Epithelial cell of prostate (primary cell): ENCODE measurements at regions not wholly inside any gene's neighbourhood (a gene's known extent, or its start where the extent isn't known, plus 50 kb on each side); places are given as distances from the start of the nearest gene placed in this dataset.

Experiments used
- DNase-seq: peaks from one replicate; pipeline ENCODE4 v3.0.0-alpha.2; 2011; ENCODE audit warnings: low read depth, low spot score
- H3K27ac ChIP-seq: fragments of 450-650 bp; 2 replicates; pipeline ENCODE4 v1.5.1; 2017; ENCODE audit warnings: mild to moderate bottlenecking

DNA sequence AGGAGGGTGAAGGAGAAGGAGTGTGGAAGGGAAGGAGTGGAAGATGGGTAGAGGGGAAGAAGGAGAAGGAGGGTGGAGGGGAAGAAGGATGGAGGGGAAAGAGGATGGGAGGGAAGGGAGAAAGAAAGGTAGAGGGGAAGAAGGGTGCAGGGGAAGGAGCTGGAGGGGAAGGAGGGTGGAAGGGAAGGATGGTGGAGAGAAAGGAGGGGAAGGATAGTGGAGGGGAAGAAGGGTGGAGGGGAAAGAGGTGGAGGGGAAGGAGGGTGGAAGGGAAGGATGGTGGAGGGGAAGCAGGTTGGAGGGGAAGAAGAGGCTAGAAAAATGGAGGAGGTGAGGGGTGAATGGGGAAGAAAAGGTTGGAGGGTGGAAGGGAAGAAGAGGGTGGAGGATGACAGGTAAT, 927.9 kb downstream of the UQCRFS1 start:
- no peak overlapping the region for H3K27ac ChIP-seq

DNA sequence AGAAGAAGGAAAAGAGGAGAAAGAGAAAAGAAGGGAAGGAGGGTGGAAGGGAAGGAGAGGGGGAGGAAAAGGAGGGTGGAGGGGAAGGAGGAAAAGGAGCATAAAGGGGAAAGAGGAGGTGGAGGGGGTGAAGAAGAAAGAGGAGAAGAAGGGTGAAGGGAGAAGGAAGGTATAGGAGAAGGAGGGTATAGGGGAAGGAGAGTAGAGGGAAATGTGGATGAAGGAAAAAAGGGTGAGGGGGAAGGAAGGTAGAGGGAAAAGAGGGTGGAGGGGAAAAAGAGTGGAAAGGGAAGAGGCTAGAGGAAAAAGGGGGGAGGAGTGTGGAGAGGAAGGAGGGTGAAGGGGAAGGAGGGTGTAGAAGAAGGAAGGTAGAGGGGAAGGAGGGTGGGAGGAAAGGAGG, 928.6 kb downstream of the UQCRFS1 start:
- DNase-seq = no peak
- H3K27ac ChIP-seq = no peak overlapping the region

More for the DNA sequence above, 927.9 kb downstream of the UQCRFS1 start:
- DNase-seq = no peak

DNA sequence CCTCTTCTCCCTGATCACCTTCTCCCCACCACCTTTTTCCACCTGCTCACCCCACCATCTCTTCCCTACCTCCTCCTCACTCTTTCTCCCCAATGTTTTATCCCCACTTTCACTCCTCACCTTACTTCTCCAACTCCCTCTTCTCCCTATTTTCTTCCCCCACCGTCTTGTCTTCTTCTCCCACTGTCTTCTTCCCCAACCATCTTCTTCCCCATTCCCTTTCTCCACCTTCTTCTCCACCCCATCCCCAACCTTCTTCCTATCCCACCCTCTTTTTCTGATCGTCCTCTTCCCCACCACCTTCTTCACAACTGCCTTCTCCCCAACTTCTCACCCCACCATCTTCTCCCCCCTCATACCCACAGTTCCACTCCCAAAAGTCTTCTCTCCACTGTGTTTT, 929.4 kb downstream of the UQCRFS1 start:
- DNase-seq = no peak
- no peak overlapping the region for H3K27ac ChIP-seq

DNA sequence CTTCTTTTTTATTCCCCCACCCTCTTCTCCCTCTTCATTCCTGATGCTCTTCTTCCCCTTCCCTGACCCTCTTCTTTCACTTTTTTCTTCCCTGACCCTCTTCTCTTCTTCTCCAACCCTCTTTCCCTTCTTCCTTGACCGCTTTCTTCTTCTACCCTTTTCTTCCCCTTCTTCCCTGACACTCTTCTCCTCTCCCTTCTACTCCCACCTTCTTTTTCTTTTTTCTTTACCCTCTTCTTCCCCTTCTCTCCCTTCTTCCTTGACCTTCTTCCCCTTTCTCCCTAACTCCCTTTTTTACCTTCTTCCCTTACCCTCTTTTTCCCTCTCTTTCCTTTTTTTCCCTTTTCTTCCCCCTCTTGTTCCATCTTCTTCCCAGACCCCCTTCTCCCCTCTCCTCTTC, 931.3 kb downstream of the UQCRFS1 start:
- DNase-seq = no peak
- no peak overlapping the region for H3K27ac ChIP-seq

DNA sequence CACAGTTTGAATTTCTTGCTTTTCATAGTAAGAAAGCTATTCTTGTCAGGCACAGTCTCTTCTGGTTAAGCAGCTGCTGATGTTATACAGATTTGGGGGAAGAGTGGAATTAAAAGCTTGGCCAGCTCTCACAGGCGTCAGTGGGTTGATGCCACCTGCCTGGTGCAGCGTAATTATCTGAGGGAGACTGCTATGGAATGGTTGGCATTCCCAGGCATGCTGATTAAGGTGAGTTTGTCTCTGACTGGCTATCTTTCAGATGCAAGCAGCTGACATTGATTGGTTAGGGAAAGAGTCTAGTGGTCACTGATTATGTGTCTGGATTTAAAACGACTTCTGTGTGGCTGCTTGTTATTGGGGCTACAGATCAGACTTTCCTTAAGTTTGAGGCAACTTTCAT, 948.4 kb downstream of the UQCRFS1 start:
- DNase-seq = no peak
- H3K27ac ChIP-seq = no peak overlapping the region

DNA sequence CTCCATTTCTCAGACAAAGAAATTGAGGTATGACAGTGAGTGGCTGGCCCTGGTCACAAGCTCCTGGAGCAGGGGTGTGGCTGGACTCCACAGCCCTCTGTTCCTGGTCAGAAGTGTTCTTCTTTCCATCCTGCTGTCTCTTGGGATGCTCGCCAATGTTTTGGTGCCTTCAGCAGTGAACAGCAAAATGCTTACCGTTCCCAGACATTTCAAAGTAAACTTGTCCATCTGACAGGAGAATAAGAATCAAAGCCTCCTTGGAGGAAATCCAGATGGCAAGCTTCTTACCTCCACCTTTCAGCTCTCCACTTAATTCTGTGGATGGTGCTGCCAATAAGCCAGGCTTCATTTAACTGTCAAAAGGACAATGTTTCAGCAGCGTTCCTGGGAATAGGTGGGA, 954.1 kb downstream of the UQCRFS1 start:
- DNase-seq = no peak
- no peak overlapping the region for H3K27ac ChIP-seq

DNA sequence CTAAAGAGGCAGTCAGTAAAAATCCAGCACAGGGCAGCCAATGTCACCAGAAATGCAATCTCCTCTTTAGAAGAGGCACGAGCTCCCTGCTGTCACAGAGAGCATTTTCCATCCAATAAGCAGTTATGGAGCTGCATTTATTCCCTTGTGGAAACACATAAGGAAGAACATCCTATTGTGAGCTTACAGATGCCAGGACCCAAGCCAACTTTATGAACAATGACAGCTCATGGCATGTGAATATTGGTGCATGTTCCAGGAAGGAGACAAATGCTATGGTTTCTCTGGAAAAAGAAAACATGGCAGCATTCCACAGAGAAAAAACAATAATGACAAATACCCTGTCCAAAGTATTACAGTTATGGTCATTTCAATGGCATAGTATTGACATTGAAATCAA, 955.6 kb downstream of the UQCRFS1 start:
- no peak overlapping the region for H3K27ac ChIP-seq
- DNase-seq = no peak

DNA sequence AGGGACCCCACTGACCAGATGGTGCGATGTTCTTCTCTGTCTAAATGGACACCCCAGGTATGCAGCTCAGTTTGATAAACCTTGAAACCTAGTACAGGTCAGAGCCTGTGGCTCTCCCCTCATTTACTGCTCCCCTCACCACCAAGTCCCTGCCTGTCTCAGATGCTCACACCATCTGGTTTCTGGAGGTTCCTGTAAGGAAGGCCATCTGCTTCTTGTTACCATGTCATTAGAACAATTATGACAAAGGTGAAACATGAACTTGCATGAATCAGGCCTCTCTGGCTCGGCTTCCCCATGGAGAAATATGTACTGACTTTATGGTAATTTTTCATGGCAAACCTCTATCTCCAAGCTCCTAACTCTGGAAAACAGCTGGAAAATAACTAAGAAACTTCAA, 965.7 kb downstream of the UQCRFS1 start:
- no peak overlapping the region for H3K27ac ChIP-seq
- no peak for DNase-seq

DNA sequence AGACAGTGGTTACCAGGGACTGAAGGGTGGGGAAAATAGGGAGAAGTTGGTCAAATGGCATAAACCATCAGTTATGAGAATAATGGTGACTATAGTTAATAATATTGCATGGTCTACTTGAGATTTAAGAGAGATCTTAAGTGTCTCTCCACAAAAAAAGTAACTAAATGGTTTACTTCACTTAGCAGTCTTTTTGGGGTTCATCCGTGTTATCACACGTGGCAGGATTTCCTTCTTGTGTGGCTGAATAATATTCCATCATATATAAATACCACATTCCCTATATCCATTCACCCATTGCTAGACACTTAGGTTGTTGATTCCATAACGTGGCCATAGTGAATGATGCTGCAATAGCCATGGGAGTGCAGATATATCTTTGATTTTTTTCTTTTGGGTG, 967.0 kb downstream of the UQCRFS1 start:
- H3K27ac ChIP-seq = no peak overlapping the region
- DNase-seq = no peak

DNA sequence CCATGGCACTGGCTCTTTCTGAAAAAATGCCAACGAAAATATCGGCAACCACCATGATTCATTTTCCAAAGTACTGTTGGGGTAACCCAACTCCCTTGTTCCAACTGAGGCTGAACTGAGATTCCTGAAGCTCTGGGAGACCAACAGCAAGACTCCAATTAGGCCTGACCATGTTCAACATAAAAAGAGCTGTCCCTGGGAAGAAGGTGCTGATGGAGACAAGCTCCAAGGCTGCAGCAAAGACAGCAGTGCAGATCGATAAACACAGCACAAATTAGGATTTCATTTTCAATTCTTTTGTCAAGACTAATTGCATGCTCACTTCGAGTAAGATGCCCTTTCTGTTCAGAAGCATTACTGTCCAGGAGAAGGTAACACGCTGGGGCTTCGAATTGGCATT, 968.0 kb downstream of the UQCRFS1 start:
- H3K27ac ChIP-seq = no peak overlapping the region
- no peak for DNase-seq

DNA sequence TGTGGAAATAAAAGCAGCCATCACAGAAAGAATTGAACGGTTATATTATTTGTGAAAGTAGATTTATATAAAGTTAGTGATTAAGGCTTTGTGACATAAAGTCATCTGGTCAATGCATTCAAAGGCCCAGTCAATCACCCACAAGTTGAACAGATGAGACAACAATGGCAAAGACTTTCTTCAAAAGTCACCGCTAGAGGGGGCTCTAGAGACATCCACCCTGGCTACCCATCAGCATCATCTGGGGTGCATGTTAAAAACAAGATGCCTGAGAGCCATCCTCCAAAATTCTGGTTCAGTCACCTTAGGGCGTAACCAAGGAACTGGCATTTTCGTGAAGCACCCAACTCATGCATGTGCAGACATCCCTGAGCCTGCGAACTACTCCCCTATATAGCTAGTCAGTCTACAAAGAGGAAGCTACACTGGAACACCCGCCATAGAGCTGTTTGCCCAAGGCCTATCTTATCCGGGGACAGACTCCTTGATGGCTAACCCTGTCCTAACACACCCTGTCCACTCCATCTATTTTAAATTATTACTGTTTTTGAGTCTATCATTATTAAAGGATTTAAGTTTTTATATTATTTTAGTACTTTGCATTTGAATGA, 970.5 kb downstream of the UQCRFS1 start:
- no peak overlapping the region for H3K27ac ChIP-seq
- no peak for DNase-seq

DNA sequence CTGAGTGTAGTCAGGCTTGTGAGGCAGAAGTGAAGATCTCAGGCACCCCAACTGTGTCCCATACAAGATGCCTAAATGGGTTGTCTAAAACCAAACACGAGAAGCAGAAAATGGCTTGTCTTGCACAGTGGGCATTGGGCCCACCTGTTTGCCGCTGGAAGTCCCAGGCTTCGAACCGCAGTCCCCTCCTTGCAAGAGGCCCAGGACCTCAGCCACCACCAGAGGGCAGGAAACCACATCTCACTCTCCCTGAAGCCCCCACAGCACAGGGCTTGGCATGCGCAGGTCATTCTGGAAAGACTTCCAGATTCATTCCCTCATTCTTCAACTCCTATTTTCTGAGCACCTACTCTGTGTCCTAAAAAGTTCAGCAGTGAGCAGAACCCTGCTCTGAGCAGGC, 973.7 kb downstream of the UQCRFS1 start:
- no peak for DNase-seq
- no peak overlapping the region for H3K27ac ChIP-seq

DNA sequence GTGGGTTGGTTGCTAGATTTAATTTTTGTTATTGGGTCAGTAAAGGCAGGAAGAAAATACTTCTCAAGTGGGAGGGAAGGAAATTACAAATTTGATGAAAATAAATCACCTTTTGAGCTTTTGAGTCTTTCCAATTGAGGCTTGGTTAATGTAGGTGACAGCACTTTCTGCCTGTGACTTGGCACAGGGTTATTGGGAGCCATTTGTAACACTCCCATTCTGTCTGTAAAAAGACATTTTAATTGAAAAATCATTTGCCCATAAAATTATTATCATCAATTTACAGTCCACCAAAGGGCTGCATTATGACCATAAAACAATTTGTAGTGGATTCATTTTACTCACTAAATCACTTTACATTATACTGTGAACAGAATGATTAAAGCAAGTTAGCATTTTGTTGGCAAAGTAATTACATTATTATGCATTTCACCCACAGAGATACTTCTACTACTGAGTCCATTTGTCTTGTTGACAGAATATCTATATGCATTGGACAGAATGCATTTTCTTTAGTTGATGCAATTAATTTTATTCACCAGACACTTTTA, 974.6 kb downstream of the UQCRFS1 start:
- H3K27ac ChIP-seq = no peak overlapping the region
- no peak for DNase-seq

DNA sequence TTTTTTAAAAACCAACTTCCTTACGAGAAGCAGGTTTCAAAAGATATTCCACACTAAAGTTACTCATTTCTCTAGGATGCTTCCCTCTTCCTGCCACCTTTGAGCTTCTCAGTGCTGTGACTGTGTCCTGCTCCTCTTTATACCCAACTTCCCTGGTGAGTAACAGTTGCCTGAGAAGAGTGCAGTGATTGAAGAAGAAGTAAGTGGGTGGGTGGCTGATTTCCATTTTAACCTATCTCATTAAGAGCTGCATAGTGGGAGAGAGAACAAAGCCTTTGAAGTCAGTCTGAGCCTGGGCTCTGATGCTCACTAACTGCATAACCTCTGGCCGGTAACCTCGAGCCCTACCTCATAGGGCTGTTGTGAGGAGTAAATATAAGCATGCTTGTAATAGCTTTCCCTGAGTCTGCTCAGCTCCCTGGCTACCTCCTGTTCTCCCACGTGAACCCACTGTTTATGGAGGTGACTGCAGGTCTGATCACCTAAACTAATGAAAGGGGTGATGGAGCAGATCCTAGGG, 977.3 kb downstream of the UQCRFS1 start:
- H3K27ac ChIP-seq = no peak overlapping the region

DNA sequence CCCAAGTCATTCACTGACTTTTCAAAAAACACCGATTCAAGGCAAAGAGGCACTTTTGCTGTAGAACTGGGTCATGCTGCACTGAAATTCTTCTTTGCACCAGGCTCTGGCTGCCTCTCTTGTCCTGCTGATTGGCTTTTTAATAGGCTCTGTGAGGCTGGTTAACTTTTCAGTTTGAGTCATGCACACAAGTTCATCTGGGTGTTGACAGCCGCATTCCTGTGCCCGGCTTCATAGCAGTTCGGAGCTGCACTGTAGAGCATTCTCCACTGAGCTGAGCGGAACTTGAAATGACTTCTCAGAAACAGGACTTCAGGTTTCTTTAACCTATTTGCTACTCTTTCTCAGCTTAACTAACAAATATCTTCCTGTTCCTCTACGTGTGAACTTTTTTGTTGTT, 978.3 kb downstream of the UQCRFS1 start:
- H3K27ac ChIP-seq = no peak overlapping the region
- no peak for DNase-seq

More for the DNA sequence above, 977.3 kb downstream of the UQCRFS1 start:
- no peak for DNase-seq

DNA sequence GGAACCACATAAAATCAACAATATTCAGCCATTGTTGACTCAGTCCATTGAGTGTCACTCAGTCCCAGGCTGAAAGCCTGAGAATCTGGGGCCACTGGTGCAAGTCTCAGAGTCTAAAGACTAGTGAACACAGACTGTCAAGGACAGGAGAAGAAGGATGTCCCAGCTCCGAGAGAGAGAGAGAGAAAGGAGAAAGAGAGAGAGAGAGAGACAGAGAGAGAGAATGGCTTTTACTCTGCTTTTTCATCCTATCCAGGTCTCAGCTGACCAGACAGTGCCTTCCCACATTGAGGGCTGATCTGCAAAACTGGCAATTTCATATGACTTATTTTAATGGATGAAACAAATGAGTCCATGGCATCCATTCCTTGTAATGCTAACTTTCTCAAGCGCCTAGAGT, 984.1 kb downstream of the UQCRFS1 start:
- H3K27ac ChIP-seq = no peak overlapping the region
- DNase-seq = no peak

DNA sequence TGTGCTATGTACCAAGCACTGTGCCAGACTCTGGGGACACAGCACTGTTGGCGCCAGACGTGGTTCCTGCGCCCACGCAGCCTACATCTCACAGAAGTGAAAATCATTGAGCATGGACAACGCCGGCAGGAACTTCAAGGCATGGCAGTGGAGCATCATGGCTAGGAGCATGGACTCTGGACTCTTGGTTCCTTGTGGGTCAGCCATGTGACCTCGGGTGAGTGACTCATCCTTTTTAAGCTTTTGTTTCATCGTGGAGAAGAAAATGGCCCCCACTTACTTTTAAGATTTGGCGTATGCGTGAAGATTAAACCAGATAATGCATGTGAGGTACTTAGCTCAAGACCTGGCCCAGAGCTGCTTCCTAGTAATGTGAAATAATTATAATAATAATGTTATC, 988.5 kb downstream of the UQCRFS1 start:
- no peak overlapping the region for H3K27ac ChIP-seq
- DNase-seq = no peak

DNA sequence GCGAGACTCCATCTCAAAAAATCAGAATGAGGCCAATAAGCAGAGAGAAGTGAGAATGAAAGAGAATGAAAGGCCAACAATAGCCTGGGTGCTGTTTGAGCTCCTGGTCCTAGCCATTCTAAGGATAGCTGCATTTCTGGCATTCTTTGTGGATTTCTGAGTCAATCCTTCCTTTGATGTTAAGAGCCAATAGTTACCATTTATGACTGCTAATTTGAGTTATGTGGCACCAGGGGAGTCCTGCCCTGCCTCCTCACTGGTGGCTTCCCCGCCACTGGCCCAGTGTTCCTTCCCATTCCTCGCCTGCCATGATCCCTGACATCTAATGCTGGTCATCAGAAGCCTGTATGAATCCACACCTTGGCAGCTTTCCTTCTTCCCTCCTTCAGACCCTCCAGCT, 991.2 kb downstream of the UQCRFS1 start:
- DNase-seq = no peak
- H3K27ac ChIP-seq = no peak overlapping the region

DNA sequence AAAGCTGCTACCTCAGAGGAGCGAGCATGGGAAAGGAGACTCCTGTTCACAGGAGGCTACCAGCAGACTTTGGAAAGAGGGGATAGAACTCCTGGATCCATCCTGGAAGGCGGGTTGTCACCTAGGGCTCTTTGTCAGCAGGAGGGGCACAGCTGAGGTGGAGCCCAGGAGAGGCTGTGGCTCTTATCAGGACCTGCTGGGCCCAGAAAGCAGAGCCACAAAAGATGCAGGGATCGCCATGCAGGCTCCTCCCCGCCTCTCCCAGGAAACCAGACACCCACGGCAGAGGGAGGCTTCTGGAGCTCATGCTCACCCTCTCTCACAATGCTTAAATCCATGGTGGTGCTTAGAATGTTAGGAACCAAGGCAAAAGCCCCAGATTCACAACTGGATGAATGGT, 994.2 kb downstream of the UQCRFS1 start:
- H3K27ac ChIP-seq = no peak overlapping the region
- DNase-seq = no peak

DNA sequence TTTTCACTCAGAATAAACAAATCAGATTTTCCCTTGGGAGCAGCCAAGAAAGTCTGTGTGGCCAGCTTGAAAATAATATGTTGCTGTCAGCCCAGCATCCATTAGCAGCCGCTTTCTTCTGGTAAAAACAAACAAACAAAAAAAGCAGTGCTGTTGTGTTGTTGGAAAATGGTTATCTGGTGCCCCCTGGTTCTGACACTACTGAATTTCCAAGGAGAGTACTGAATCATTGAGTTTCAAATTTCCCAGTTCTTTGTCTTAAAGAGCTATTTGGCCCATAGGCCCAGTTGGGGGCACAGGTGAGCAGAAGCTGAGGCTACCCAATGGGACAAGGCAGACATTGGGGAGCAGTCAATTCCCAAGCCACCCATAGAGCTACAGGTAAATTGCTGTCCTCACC, 995.9 kb downstream of the UQCRFS1 start:
- DNase-seq = no peak
- H3K27ac ChIP-seq = no peak overlapping the region

DNA sequence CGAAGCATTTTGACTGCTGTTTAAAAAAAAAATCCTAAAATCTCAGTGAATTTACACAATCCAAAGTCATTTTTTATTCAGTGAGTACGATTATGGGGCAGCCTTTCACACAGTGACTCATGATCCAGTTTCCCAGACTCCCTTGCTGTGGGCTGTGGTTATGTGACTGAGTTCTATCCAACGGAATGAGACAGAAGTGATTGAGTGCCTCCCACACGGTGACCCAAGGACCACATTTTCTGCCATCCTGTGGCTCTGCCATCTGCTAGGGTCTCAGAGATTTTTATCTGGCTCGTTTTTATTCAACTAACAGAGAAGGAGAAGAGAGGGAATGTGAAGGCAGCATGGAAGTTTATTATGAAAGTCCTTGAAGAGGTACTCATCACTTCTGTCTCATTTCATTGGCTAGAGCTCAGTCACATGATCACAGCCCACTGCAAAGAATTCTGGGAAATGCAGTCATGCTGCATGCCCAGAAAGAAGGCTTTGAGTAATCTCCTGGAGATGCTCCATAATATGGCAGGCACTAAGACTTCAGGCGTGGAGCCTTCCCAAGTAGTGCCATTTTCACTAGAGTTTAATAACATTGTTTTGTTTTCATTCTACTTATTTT, 999.4 kb downstream of the UQCRFS1 start:
- no peak overlapping the region for H3K27ac ChIP-seq
- DNase-seq = no peak

DNA sequence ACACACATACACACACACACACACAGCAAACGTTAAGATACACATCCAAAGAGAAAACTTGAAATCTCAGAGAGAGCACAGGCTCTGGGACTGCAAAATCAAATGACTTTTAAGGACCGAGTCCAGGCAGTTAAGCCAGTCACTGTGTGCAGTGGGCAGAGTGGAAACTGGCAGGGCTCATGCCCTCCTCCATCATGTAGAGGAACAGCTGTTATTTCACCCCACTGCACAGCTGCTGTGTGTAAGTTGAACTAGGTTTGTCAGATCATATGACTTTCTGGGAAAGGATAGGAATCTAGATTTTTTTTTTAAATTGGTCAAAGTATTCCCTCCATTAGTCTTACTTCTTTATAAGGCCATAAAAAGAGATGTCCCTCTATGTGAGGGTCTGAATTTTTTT, 1002.1 kb downstream of the UQCRFS1 start:
- no peak overlapping the region for H3K27ac ChIP-seq
- no peak for DNase-seq
